ENCODE measurements at regions not wholly inside any gene's neighbourhood (a gene's known extent, or its start where the extent isn't known, plus 50 kb on each side); places are given as distances from the start of the nearest gene placed in this dataset.

GRCh38 chr15:59830098-59830497 is 141.0 kb upstream of the BNIP2 start:
- ATAC-seq (no peak), DNase-seq (ENCODE audit: low read depth, low spot score) (no peak)
- no TSS peak for BruUV-seq (replicated peaks)
- POLR2A ChIA-PET: no interaction called here
- intact Hi-C loops (cut with micrococcal nuclease; ENCODE audit: unreplicated experiment) (loop anchor here (10.0 kb wide), 1 partner anchor 55 kb away; no protein-coding TSS in a partner anchor), in situ Hi-C loops (cut with HindIII; ENCODE audit: low pct_unique_long_range_greater_than_20kb, low sequenced_read_pairs) (no loop called here)
- H3K4me1 ChIP-seq (ENCODE audit: control insufficient read depth, insufficient read depth, low read length): no peaks in the 10 kb centered on the region; the same call in 1 of the 2 replicates
- no peaks in the 10 kb centered on the region for H3K36me3 ChIP-seq (ENCODE audit: control insufficient read depth, insufficient read depth, low read length)
- no peak overlapping the region for H3K4me3 ChIP-seq (ENCODE audit: low read depth in 2 of 2, low read length in 2 of 2)
- H3K27me3 ChIP-seq (ENCODE audit: control insufficient read depth, insufficient read depth, low read length): no peaks in the 10 kb centered on the region
- CTCF ChIA-PET: no interaction called here
- H3K27ac ChIP-seq (ENCODE audit: low read length): no peak overlapping the region
- no peaks in the 10 kb centered on the region for H3K9me3 ChIP-seq (ENCODE audit: control insufficient read depth, insufficient read depth, low read depth, low read length)
- TF ChIP-seq POLR2AphosphoS5 (IDR thresholded peaks at IDR 0.05; ENCODE audit: low read depth, low read length) (no peak), CTCF (IDR thresholded peaks at IDR 0.05) (no peak), REST (IDR thresholded peaks at IDR 0.05; ENCODE audit: insufficient read depth in 1 of 2, low read depth in 2 of 2, low read length in 1 of 2) (no peak), TCF7L2 (IDR thresholded peaks at IDR 0.05; ENCODE audit: low read depth, low read length) (no peak), SIN3A (IDR thresholded peaks at IDR 0.05; ENCODE audit: borderline replicate concordance, insufficient read depth, low read depth, low read length) (no peak)

DNA sequence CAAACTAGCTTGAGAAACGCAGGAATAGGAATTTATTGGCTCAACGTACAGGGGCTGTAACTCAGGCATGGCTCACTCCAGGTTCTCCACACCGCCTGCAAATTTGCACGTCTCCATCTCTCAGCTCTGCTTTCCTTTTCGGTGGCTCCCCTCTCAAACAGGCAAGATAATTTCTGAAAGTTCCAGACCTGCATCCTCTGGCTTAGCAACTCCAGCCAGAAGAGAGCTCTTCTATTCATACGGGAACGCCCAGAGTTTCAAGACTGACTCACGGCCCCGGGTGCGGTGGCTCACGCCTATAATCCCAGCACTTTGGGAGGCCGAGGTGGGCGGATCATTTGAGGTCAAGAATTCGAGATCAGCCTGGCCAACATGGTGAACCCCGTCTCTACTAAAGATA is 139.7 kb upstream of the BNIP2 start:
- H3K4me3 ChIP-seq (ENCODE audit: low read depth in 2 of 2, low read length in 2 of 2): no peak overlapping the region
- H3K27ac ChIP-seq (ENCODE audit: low read length): no peak overlapping the region
- CTCF ChIA-PET: no interaction called here
- TF ChIP-seq CTCF (IDR thresholded peaks at IDR 0.05) (no peak), SIN3A (IDR thresholded peaks at IDR 0.05; ENCODE audit: borderline replicate concordance, insufficient read depth, low read depth, low read length) (no peak), TCF7L2 (IDR thresholded peaks at IDR 0.05; ENCODE audit: low read depth, low read length) (no peak), REST (IDR thresholded peaks at IDR 0.05; ENCODE audit: insufficient read depth in 1 of 2, low read depth in 2 of 2, low read length in 1 of 2) (no peak), POLR2AphosphoS5 (IDR thresholded peaks at IDR 0.05; ENCODE audit: low read depth, low read length) (no peak)
- H3K36me3 ChIP-seq (ENCODE audit: control insufficient read depth, insufficient read depth, low read length): no peaks in the 10 kb centered on the region
- in situ Hi-C loops (cut with HindIII; ENCODE audit: low pct_unique_long_range_greater_than_20kb, low sequenced_read_pairs) (no loop called here), intact Hi-C loops (cut with micrococcal nuclease; ENCODE audit: unreplicated experiment) (no loop called here)
- POLR2A ChIA-PET: no interaction called here
- ATAC-seq (no peak), DNase-seq (ENCODE audit: low read depth, low spot score) (no peak)
- H3K9me3 ChIP-seq (ENCODE audit: control insufficient read depth, insufficient read depth, low read depth, low read length): no peaks in the 10 kb centered on the region
- no peaks in the 10 kb centered on the region for H3K27me3 ChIP-seq (ENCODE audit: control insufficient read depth, insufficient read depth, low read length)
- H3K4me1 ChIP-seq (ENCODE audit: control insufficient read depth, insufficient read depth, low read length): no peaks in the 10 kb centered on the region; the same call in 1 of the 2 replicates
- no TSS peak for BruUV-seq (replicated peaks)

Data from Panc1 (cell line).